ENCODE measurements at regions not wholly inside any gene's neighbourhood (a gene's known extent, or its start where the extent isn't known, plus 50 kb on each side); places are given as distances from the start of the nearest gene placed in this dataset.

- TF ChIP-seq EGR1 (IDR thresholded peaks at IDR 0.05) = no peak
- TF ChIP-seq TCF12 (IDR thresholded peaks at IDR 0.05; ENCODE audit: low read depth) = no peak
- no peak for TF ChIP-seq TEAD4 (IDR thresholded peaks at IDR 0.05)
- TF ChIP-seq YY1 (IDR thresholded peaks at IDR 0.05; ENCODE audit: low read depth) = no peak
- no peak for TF ChIP-seq ZBTB7A (IDR thresholded peaks at IDR 0.05; ENCODE audit: low read depth)
- TF ChIP-seq FOXM1 (IDR thresholded peaks at IDR 0.05; ENCODE audit: borderline replicate concordance, low read depth) = no peak
- TF ChIP-seq EP300 (IDR thresholded peaks at IDR 0.05; ENCODE audit: borderline replicate concordance) = no peak
- TF ChIP-seq RAD21 (IDR thresholded peaks at IDR 0.05; ENCODE audit: low read depth) = no peak
- TF ChIP-seq, protein P1, sequence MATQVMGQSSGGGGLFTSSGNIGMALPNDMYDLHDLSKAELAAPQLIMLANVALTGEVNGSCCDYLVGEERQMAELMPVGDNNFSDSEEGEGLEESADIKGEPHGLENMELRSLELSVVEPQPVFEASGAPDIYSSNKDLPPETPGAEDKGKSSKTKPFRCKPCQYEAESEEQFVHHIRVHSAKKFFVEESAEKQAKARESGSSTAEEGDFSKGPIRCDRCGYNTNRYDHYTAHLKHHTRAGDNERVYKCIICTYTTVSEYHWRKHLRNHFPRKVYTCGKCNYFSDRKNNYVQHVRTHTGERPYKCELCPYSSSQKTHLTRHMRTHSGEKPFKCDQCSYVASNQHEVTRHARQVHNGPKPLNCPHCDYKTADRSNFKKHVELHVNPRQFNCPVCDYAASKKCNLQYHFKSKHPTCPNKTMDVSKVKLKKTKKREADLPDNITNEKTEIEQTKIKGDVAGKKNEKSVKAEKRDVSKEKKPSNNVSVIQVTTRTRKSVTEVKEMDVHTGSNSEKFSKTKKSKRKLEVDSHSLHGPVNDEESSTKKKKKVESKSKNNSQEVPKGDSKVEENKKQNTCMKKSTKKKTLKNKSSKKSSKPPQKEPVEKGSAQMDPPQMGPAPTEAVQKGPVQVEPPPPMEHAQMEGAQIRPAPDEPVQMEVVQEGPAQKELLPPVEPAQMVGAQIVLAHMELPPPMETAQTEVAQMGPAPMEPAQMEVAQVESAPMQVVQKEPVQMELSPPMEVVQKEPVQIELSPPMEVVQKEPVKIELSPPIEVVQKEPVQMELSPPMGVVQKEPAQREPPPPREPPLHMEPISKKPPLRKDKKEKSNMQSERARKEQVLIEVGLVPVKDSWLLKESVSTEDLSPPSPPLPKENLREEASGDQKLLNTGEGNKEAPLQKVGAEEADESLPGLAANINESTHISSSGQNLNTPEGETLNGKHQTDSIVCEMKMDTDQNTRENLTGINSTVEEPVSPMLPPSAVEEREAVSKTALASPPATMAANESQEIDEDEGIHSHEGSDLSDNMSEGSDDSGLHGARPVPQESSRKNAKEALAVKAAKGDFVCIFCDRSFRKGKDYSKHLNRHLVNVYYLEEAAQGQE (IDR thresholded peaks at IDR 0.05; ENCODE audit: low read depth) = no peak
- no peak for TF ChIP-seq CEBPB (IDR thresholded peaks at IDR 0.05)
- no peak for TF ChIP-seq TAF1 (IDR thresholded peaks at IDR 0.05; ENCODE audit: low read depth)
- TF ChIP-seq, protein P2, sequence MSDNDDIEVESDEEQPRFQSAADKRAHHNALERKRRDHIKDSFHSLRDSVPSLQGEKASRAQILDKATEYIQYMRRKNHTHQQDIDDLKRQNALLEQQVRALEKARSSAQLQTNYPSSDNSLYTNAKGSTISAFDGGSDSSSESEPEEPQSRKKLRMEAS (IDR thresholded peaks at IDR 0.05) = no peak
- no peak for TF ChIP-seq CREB1 (IDR thresholded peaks at IDR 0.05; ENCODE audit: low read depth)
- no peak for TF ChIP-seq NFIC (IDR thresholded peaks at IDR 0.05)
Observed at GRCh38 chr12:127787544-127787943, 479.4 kb upstream of the TMEM132C start.
